ENCODE measurements at regions not wholly inside any gene's neighbourhood (a gene's known extent, or its start where the extent isn't known, plus 50 kb on each side); places are given as distances from the start of the nearest gene placed in this dataset.

GRCh38 chr6:169099411-169100202 is 154.0 kb downstream of the THBS2 start:
- TF ChIP-seq GATA3 (IDR thresholded peaks at IDR 0.05; ENCODE audit: low read depth, low read length), result no peak
- no peak for TF ChIP-seq GATA2 (IDR thresholded peaks at IDR 0.05; ENCODE audit: low read depth, low read length)

- TF ChIP-seq GATA2 (IDR thresholded peaks at IDR 0.05; ENCODE audit: low read depth, low read length) (no peak), GATA3 (IDR thresholded peaks at IDR 0.05; ENCODE audit: low read depth, low read length) (no peak)
These were observed 155.5 kb downstream of the THBS2 start for GRCh38 chr6:169098116-169098515.

DNA sequence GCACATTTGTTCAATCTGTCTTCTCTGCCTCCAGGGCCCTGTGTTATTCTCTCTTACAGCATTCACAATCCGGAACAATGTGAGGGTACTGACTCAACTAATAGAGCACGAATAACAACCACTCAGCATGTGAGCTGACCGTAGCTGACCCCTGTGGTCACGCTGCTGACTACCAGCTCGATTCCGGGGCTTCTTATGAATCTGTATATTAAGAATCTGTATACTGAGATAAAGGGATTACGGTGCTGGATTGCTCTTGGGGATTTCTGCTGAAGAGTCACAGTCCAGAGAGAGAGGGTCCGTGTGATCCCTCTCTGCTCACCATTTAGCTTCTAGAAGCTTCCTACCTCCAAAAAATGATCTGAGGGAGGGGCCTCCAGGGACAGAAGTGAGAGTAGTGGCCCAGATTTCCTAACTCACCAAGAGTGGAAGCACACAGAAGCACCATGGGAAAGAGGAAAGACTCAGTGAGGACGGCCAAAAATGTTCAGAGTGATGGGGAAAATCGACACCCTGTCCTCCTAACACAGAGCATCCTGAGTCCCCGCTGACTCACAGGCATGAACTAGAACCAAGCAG is 156.2 kb downstream of the THBS2 start:
- TF ChIP-seq GATA2 (IDR thresholded peaks at IDR 0.05; ENCODE audit: low read depth, low read length) (no peak), GATA3 (IDR thresholded peaks at IDR 0.05; ENCODE audit: low read depth, low read length) (no peak)

DNA sequence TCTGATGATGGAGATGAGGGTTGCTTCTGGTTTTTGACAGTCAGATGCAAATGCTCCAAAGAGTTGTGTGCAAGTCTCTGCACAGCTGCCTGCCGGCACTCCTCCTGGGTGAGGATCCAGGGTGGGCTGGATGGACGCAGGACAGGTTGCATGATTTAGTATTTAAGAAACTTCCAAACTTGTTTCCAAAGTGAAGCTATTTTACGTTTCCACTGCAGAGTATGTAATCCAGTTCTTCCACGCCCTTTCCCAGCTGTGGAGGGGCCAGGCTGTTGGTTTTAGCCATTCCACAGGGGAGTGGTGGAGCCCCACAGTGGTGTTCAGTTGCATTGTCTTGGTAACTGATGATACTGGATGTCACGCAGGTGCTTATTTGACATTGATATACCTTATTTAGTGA is 157.3 kb downstream of the THBS2 start:
- TF ChIP-seq GATA3 (IDR thresholded peaks at IDR 0.05; ENCODE audit: low read depth, low read length), result no peak
- TF ChIP-seq GATA2 (IDR thresholded peaks at IDR 0.05; ENCODE audit: low read depth, low read length), result no peak

GRCh38 chr6:169095153-169095552 is 158.5 kb downstream of the THBS2 start:
- TF ChIP-seq GATA3 (IDR thresholded peaks at IDR 0.05; ENCODE audit: low read depth, low read length), result no peak
- no peak for TF ChIP-seq GATA2 (IDR thresholded peaks at IDR 0.05; ENCODE audit: low read depth, low read length)

DNA sequence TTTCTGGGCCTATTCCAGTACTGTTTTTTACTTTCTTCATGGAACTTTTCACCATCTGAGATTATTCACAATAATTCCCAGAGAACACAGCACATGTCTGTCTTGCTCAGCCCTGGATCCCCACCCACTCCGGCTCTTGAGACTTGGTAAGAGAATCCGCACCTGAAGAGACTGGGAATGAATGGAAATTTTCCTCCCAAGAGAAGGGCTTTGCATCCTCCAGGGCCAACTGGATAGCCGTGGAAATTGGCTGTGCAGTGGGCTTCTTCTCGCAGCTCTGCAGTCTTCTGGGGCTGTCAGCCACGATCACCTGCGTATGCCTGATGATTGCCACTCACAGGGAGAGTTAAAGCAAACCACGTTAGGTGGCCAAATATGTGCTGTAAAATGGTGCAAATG is 159.1 kb downstream of the THBS2 start:
- no peak for TF ChIP-seq GATA3 (IDR thresholded peaks at IDR 0.05; ENCODE audit: low read depth, low read length)
- no peak for TF ChIP-seq GATA2 (IDR thresholded peaks at IDR 0.05; ENCODE audit: low read depth, low read length)

DNA sequence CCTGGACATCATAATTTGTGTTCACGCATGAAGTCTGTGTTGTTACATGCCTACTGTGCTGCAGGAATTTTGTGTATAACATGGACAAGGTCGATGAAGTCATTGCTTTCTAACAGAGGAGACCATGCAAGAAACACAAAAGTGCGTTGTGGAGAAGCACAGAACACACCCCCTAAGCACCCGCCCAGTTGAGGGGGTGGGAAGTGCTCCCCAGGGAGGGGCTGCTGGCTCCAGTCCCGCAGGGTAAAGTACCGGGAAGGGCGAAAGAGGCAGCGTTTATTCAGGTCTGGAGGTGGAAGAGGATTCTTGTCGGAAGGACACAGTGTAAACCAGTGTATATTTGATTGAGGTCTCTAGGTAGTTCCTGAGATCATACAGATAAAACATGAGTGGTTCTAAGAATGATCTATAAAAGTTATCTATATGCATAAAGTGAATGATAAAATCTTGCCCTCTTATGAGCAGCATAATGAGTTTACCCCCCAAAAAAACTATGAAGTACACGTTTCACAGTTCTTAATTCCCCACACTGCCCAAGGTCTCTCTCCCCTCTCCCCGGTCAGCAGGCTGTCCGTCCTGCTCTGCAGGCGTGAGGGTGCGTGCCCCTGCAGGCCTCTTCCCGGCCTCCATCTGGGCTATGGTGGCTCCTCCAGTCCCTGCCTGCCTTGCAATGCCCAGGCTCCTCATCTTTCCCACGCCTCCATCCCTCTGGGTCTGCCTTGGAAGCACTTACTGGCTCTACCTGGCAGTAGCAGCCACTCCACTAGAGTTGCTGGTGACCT is 159.7 kb downstream of the THBS2 start:
- TF ChIP-seq GATA3 (IDR thresholded peaks at IDR 0.05; ENCODE audit: low read depth, low read length) (no peak), GATA2 (IDR thresholded peaks at IDR 0.05; ENCODE audit: low read depth, low read length) (no peak)

GRCh38 chr6:169093066-169093723 is 160.5 kb downstream of the THBS2 start:
- no peak for TF ChIP-seq GATA3 (IDR thresholded peaks at IDR 0.05; ENCODE audit: low read depth, low read length)
- TF ChIP-seq GATA2 (IDR thresholded peaks at IDR 0.05; ENCODE audit: low read depth, low read length), result no peak

GRCh38 chr6:169092375-169092774 is 161.3 kb downstream of the THBS2 start:
- TF ChIP-seq GATA3 (IDR thresholded peaks at IDR 0.05; ENCODE audit: low read depth, low read length) (no peak), GATA2 (IDR thresholded peaks at IDR 0.05; ENCODE audit: low read depth, low read length) (no peak)

DNA sequence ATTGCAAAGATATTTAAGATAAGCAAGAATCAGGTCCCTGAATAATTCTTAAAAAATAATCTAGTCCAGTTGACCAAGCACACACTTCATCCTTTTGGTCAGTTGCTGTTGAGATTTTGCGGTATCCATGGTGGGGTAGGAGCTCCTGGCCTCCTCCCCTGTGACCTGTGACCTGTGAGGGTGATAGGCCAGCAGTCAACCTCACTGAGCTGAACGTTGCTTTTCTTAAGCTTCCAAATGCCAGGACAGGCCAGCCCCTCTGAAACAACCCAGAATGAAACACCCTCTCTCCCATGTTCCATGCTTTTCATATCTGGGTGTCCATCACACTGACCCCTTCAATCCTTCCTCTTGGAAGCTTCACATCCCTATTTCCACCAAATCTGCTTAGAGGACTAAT is 164.9 kb downstream of the THBS2 start:
- TF ChIP-seq GATA2 (IDR thresholded peaks at IDR 0.05; ENCODE audit: low read depth, low read length), result no peak
- TF ChIP-seq GATA3 (IDR thresholded peaks at IDR 0.05; ENCODE audit: low read depth, low read length), result no peak

GRCh38 chr6:169087443-169088041 is 166.1 kb downstream of the THBS2 start:
- no peak for TF ChIP-seq GATA3 (IDR thresholded peaks at IDR 0.05; ENCODE audit: low read depth, low read length)
- TF ChIP-seq GATA2 (IDR thresholded peaks at IDR 0.05; ENCODE audit: low read depth, low read length), result no peak

GRCh38 chr6:169086020-169086419 is 167.6 kb downstream of the THBS2 start:
- TF ChIP-seq GATA2 (IDR thresholded peaks at IDR 0.05; ENCODE audit: low read depth, low read length) (no peak), GATA3 (IDR thresholded peaks at IDR 0.05; ENCODE audit: low read depth, low read length) (no peak)

GRCh38 chr6:169085466-169085865 is 168.2 kb downstream of the THBS2 start:
- TF ChIP-seq GATA3 (IDR thresholded peaks at IDR 0.05; ENCODE audit: low read depth, low read length) (no peak), GATA2 (IDR thresholded peaks at IDR 0.05; ENCODE audit: low read depth, low read length) (no peak)

GRCh38 chr6:169084067-169084466 is 169.6 kb downstream of the THBS2 start:
- TF ChIP-seq GATA2 (IDR thresholded peaks at IDR 0.05; ENCODE audit: low read depth, low read length), result no peak

Data from SH-SY5Y (cell line).